DLD1 (cell line): ENCODE measurements at regions not wholly inside any gene's neighbourhood (a gene's known extent, or its start where the extent isn't known, plus 50 kb on each side); places are given as distances from the start of the nearest gene placed in this dataset.

Experiments
- in situ Hi-C: cut with HindIII; loops from 2 replicates; pipeline ENCODE4 v1.10.0; 2017; ENCODE audit warnings: low sequenced_read_pairs

DNA sequence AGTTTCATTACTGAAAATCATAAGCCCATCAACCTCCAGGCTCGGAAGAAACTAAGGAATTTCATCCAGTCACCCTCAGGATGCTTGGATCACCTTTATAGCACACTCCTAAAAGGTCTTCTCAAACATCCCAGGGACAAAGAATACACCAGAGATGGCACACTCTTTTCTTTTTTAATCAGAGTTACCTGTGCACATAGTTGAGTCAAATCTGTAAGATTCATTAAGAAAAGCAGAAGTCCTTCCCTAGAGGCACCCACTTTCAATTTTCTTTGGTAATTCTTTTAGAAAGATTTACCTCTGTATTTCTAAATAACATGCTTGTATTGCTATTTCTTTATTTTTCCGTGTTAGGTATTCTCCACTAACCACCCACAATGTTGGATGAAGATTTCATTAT, 50.6 kb upstream of the IL6 start:
- in situ Hi-C loops: no loop called here

DNA sequence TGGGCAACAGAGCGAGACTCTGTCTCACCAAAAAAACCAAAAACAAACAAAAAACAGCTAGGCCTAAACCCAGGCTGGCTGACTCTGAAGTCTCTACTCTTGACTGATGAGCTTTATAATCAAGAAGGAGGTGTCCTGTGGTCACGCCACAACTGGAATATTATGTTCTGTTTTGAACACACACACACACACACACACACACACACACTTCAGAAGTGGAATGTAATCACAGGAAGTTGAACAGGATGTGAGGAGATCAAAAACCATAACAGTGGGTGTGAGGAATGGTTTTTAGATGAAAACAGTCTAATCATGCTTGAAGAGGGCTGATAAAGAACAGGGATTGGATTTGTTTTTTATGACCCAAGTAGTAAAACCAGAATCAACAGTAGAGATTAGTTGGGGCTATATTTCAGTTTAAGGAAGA, 51.1 kb upstream of the IL6 start:
- in situ Hi-C loops: no loop called here

DNA sequence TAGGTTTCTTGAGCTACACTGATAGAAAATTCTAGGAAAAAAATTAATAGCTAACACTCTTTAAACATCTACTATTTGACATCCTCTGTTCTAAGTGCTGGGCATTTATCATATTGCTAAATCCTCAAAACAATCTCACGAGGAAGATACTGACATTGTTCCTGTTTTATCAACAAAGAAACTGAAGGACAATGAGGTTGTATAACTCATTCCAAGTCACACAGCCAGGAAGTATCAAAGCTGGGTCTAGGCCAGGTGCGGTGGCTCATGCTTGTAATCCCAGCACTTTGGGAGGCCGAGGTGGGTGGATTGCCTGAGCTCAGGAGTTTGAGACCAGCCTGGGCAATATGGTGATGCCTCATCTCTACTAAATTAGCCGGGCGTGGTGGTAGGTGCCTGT, 51.6 kb upstream of the IL6 start:
- in situ Hi-C loops: no loop called here

DNA sequence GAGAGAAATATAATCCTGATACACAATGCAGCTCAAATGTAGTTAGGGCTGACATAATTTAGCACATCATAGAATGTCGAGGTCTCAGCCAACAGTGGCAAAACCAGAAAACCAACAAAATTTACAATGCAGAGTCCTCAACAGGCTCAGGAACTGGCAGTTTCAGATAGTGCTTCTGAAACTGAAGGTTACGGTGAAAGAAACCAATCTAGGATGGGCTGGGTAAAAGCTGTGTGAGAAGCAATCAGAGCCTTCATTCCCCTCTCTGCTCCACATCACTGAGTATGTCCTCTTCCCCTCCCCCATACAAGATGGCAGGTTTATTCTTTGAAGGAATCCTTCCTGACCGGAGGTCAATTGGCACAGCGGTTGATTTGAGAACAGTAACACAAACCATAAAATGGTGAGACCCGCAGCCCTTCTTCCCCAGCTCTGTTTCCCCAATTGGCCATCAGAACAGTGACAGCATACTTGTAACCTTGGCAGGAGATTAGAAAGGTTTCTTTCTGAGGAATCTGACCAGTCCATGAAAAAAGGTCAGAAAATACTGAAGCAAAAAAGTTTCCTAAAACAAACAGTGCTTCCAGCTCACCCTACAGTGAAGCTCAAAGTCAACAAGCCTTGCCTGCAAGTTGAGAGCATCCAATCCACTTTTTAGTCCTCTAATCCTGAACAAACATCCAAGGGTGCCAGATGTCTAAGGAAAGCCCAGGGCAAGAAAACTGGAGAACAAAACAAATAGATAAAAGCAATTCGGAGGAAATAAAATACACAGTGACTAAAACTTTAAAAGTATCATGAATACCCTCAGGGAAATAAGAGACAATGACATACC, 53.9 kb upstream of the IL6 start:
- in situ Hi-C loops: no loop called here

DNA sequence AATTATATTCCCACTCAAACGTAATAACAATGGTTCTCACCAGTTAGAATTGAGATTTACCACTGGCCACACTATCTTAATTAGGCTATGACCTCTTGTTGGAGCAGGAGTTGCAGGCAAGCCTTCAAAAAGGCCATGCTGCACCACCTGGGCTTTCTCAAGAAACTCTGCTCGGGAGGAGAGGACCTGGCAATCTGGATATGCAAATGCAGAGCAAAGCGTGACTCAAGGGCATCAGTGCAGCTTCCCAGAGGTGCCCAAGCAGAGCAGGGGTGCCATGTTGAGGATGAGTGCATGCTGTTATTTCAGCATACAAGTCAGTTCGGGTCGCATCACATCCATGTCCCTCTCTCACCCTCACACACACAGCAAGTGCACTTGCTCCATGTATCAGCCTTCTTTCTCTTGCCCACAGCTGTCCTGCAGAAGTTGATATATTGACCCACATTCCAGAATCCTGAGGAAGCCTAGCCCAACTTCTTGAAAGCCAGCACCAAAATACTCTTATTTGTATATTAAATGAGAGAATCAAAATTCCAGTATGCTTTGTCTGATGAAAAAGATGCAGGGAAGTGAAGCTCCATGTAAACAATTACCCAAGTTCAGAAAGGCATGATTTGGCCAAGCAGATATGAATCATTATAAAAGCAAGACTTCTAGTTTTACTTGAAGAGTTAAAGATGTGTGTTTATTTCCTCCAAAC, 55.7 kb upstream of the IL6 start:
- in situ Hi-C loops: no loop called here

DNA sequence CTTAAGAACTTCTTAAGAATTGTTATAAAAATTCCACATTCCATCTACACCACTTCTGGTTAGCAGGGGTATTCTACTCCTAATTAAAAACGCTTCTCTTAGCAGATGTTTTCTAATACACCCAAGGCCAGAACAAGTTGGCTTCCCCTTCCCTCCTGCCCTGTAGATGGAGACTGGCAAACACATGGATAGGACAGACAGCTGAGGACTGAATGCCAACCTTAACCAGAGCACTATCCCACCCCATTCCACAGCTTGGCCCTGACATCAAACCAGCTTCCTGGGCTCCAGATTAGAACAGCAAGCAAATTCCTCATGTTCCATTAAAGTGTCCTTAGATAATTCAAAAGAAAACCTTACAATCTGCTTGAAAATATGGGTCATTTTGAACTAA, 56.6 kb upstream of the IL6 start:
- in situ Hi-C loops: no loop called here

DNA sequence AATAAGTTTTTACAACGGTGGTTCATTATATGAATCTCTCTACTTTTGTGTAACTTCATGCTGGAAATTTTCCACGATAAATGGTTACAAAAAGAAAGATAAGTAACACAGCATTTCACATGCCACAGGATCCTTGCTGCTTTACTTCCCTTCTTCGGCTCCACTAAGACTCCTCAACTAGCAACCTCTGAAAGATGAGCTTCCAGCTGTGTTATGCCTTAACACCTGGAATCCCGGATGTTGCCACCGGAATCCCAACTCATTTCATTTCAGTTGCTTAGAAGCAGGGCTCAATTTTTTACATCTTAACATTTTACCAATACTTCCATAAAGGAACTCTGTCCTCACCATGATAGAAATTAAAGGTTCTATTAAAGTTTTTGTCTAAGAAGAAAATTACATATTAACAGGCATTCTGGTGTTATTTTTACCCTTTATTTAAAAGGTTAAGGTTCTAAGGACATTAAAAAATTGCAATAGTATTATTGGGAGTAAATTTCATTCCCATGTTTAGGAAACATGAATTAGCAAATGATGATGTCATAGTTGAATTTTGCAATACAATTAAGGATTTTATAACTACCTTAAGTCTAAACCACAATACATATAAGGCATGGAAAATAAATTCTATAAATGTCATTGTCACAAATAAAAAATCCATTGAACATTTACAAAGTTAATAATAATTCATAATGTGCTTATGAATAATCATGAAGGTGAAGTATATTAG, 57.1 kb upstream of the IL6 start:
- in situ Hi-C loops: no loop called here

DNA sequence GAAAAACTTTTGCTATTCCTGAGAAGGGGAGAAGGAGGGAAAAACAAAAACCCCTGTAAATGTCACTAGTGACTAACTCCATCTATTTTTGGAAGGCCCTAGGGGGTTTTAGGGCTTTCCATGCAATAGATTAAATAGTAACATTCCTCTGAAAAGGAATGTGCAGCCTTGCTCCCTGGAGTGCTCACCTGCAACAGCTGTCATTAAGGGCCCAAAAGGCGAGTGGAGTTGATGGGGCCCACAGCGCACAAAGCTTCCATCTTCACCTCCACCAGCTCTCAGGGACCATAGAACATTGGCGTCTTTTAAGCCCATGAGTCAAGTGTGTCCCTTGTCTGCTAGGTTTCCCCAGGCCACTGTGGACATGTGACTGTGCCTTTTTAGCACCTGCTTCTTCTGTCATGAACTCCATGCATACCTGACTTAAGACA, 58.0 kb upstream of the IL6 start:
- in situ Hi-C loops: no loop called here

DNA sequence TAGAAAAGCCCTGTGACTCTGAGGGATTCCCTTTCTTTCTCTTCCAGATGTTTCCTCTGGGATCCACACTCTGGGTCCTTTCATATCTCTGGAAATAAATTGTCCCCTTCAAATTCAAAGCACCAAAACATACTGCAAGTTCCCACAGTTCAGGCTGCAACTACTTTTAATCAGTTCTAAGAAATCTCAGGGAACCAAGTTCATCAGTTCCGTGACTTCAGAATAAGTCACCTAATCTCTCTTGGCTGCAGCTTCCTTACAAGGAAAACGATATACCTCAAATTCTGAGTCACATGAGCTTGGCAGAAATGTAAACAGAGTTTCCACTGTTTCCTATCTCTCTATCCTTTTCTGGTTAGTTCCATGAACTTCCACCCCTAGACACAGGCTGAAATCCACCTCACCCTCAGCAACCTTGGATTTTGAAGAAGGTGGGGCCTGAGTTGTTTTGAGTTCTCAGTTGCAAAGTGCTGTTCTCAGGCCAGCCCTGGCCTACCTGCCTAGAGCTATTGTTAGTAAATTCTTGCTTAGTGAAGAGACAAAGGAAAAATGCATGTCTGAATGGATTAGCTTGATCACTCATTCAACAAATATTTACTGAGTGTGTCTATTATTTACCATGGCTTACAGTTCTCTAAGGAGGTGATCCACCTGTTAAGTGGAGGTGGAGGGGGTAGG, 59.3 kb upstream of the IL6 start:
- in situ Hi-C loops: no loop called here

DNA sequence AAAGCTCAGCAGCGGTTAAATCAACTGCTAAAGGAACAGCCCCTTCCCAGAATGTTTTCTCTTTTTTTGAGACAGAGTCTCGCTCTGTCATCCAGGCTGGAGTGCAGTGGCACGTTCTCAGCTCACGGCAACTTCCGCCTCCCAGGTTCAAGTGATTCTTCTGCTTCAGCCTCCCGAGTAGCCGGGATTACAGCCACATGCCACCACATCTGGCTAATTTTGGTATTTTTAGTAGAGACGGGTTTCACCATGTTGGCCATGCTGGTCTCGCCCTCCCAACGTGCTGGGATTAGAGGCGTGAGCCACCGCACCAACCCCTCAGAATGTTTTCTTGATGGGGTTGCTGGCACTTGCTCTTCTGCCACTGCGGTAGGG, 59.8 kb upstream of the IL6 start:
- in situ Hi-C loops: no loop called here

DNA sequence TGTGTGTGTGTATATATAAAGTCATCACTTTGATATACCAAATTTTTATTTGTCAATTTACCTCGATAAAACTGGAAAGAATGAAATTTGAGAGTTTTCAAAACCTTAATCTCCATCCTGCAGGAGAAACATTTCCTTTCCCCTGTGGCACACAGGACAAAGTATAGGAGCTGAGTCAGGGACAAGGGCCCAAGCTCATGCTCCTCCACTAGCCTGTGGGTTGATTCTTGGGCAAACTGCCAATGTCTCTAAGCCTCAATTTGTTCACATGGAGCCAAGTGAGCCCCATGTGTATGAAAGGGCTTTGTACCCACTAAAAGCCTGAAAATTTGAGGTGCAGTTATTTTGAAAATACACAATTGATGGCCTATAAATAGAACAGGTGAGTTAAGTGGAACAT, 60.3 kb upstream of the IL6 start:
- in situ Hi-C loops: no loop called here

DNA sequence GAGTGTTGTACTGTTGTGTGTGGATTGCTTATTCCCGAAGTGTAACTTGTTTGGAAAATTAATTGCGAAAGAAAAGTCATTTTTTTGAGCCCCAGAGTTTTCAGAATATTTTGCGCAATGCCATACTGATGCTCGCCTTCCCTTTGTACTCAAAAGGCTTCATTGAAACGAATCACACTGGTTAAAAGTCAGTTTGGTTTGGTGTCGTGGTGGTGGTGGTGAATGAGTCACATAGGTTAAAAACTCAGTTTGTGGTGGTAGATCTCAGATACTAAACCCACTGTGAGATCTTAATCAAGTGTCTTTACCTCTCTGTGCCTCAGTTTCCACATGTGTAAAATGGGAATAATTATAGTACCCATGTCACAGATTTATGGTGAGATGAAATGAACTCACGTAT, 61.1 kb upstream of the IL6 start:
- in situ Hi-C loops: no loop called here

DNA sequence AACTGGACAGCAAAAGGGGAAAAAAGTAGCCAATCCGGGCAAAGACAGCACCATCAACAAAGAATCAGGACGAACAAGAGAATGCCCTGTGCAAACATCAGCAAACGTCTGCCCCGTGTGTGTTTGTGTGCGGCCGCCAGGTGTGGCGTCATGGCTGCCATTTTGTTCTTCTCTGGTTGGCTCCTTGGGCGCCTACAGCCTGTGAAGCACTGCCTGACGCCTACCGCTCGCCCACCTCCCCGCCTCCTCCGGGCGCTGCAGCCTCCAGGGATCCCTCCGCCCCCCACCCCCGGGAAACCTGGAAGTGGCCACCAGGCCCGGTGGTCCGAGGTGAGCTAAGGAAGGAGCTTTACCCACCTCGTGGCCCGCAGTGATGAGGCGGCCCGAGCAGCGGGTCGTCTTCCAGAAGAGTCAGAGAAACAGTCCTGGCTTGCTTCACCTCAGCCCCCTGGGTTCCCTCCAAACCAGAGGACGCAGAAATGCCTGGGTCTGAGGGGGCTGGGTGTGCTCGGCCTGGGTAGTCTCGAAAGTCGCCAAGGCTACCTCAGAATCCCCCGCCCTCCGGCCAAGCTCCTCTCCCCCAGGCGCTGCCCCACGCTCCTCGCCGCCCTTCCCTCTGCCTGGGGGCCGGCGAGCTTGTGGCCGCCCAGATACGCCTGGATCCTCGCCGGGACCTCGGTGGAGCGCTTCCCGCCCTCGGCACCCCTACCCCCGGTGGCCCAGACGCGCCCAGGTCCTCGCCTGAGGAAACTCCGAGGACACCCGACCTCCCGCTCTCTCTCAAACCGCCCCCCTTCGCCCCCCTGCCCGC, 61.8 kb upstream of the IL6 start:
- in situ Hi-C loops: no loop called here

DNA sequence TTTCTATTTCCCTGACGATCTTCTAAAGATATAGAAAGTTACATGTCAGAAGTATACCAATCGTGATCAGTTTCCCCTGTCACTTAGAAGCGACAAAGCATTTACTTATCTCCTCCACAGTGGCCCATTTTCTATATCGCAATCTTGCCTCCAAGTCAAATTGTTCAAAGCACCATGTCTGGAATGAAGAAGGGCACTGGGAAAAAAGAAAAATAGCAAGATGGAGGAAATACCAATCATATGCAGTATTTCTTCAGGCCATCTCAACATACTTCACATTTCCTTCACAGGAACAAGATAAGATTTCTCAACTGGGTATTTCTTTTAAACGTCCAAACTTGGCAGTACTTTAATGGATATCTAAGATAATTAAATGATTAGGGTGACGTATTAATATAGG, 63.3 kb upstream of the IL6 start:
- in situ Hi-C loops: no loop called here

DNA sequence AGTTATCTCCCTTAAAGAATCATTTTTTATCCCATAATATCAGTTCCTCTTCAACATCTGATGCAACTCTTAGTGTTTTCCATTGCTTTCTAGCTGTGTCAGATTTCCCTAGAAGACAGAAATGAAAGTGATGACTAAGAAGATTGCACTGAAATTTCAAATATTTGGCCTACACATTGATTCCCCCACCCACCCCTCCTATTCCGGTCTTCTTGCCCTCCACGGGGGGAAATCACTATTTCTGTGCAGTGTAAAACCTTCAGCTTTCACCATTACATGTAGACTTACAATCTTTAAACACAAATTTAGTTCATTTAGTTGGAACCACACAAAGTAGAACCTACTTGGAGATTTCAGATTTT, 63.7 kb upstream of the IL6 start:
- in situ Hi-C loops: no loop called here

DNA sequence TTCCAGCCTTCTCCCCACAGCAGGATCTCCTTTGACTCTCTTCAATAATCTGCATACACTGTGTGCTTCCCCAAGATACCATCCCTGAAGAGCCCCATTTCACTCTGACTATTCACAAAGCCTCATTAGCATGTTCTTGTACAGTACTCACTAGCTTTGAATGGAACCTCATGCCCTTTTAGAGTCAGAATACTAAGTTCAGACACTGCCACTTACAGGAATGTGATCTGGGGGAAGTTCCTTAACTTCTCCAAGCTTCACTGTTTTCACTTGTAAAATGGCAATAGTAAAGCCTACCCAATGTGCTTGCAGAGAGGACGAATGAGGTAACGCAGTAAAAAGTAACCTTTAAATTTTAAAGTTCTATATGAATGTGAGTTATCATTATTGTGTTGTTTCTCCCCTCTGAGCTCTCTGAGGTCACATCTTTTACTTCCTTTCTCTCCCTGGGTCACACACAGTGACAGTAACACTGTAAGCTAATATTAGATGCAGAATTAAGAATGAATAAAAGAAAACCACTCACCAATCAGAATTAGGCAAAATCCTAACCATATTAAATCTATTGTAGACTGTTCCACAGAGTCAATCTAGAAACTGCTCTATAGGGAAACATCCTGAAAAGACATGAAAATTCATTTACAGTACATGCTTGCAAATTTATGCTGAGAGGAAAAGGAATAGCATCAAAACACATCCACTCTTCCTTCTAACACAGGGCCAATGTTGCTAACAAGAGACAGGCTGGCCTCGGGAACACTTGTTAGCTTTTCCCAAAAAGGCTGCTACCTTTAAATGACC, 64.2 kb upstream of the IL6 start:
- in situ Hi-C loops: no loop called here

DNA sequence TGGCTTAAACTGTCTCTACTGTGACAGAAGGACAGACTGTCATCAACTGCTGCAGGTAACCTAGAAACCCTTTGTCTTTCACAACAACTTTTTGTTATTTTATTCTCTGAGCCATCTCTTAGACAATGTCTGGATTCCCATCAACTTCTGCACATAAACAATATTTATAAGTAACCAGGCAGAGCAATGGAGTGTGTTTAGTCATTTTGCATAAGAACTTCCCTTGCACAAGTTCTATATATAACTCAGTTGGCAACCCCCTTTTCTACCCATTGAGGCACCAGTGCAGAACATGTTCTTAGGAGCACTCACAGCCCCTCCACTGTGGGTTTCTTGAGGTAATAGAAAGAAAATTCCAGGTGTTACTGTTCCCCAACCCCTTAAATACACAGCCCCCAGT, 65.0 kb upstream of the IL6 start:
- in situ Hi-C loops: no loop called here

DNA sequence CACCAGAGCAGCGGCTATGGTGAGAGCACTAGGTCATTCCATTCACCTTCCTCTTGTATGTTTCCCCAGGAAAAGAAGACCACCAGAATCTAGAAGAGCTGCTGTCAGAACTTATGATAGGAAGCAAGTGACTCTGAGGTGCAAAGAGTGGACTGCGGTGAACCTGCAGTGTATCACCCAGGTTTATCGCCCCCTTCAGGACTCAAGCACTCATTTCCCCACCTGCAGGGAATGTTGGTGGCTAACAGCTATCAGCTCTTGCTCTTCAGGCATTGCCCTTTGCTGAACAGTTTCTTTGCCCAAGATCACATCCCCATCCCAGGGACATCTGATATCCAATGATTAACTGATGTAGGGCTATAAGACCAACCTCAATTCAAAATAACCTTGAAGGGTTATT, 66.3 kb upstream of the IL6 start:
- in situ Hi-C loops: no loop called here

DNA sequence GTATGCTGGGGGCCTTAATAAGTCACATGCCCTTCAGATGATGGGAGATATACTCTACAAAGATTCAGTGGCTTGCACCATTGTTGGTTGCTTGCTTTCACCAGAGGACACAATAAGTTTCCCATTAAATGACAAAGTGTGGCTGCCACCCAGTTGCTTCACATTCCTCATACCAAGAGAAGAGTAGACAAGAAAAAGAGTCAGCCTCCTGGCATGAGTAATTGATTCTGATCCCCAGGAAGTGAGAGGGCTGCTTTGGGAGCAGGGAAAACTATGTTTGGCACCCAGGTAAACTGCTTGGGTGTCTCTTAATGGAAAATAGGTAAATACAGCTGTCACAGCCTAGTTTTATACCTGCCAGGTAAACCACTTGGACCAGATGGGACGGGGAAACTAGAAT, 66.7 kb upstream of the IL6 start:
- in situ Hi-C loops: no loop called here

DNA sequence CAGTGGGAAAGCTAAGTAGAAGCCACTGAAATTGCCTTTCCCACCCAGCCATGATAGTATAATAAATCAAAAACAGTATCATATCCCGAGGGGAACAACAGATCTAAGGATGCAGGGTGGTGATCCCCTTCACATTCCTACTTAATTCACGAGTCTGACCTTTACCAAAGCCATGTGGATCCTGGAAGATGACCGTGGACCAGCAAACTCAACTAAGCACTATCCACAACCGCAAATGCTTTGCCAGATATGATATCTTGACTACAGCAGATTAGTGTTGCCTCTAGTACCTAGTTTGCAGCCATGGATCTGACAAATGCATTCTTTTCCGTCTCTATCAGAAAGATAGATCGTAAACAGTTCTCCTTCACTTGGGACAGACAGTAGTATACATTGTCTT, 67.3 kb upstream of the IL6 start:
- in situ Hi-C loops: no loop called here
